ENCODE measurements at regions not wholly inside any gene's neighbourhood (a gene's known extent, or its start where the extent isn't known, plus 50 kb on each side); places are given as distances from the start of the nearest gene placed in this dataset.
"Not testable (repeated sequence)": the region's sequence is repeated elsewhere in the genome, so short reads cannot be mapped to it uniquely, and the experiment has no call there.

DNA sequence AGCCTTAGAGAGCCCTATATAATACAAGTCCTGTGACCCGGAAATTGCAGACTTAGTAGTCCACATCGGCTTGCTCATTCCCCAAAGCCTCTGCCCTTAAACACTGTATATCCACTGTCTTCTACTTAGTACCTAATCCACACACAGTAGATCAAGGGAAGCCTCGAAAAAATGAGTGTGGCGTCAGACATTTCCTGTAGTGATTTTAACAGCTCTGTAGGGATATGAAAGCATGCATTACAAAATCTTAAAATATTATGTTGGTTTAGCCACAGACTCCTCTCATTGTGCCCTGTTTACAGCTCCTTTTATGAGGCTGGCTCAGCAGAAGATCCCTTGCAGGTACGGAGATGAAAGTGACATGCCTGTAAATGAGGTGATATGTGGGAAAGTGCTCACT lies 416.3 kb downstream of the LIG4 start:
- H3K27ac ChIP-seq = no peak overlapping the region
- H3K4me3 ChIP-seq = no peak overlapping the region
- H3K9me3 ChIP-seq = no peaks in the 10 kb centered on the region
- H3K27me3 ChIP-seq = no peaks in the 10 kb centered on the region
- no peak for DNase-seq
- no peaks in the 10 kb centered on the region for H3K36me3 ChIP-seq
- intact Hi-C loops (cut with DNase I; ENCODE audit: low total_unique reads) = no loop called here
- H3K4me1 ChIP-seq = no peaks in the 10 kb centered on the region
- TF ChIP-seq, protein P1, sequence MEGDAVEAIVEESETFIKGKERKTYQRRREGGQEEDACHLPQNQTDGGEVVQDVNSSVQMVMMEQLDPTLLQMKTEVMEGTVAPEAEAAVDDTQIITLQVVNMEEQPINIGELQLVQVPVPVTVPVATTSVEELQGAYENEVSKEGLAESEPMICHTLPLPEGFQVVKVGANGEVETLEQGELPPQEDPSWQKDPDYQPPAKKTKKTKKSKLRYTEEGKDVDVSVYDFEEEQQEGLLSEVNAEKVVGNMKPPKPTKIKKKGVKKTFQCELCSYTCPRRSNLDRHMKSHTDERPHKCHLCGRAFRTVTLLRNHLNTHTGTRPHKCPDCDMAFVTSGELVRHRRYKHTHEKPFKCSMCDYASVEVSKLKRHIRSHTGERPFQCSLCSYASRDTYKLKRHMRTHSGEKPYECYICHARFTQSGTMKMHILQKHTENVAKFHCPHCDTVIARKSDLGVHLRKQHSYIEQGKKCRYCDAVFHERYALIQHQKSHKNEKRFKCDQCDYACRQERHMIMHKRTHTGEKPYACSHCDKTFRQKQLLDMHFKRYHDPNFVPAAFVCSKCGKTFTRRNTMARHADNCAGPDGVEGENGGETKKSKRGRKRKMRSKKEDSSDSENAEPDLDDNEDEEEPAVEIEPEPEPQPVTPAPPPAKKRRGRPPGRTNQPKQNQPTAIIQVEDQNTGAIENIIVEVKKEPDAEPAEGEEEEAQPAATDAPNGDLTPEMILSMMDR (IDR thresholded peaks at IDR 0.05) = no peak
- no peak for TF ChIP-seq POLR2A (IDR thresholded peaks at IDR 0.05)

DNA sequence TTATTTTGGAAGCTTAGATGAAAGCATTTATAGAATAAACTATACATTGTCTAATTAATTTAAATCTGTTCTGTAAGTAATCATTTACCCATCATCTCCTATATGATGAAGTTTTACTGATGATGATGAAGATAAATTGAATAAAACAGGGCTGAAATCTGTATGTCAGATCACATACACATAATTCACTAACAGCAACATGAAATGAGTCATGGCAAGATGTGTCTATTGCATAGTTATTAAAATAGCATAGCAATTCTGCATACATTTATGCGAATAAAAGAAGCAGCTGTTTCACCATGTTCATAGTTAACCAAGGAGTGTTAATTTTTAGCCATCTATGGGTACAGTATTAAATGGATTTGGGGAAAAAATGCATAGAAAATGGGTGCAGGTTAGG lies 424.9 kb downstream of the LIG4 start:
- Histone ChIP-seq H3K4me3 (no peak overlapping the region), H3K9me3 (no peaks in the 10 kb centered on the region), H3K4me1 (no peaks in the 10 kb centered on the region), H3K36me3 (no peaks in the 10 kb centered on the region), H3K27ac (no peak overlapping the region), H3K27me3 (no peaks in the 10 kb centered on the region)
- TF ChIP-seq POLR2A (IDR thresholded peaks at IDR 0.05) = no peak
- TF ChIP-seq, protein P1 (IDR thresholded peaks at IDR 0.05) = no peak
- DNase-seq = no peak
- intact Hi-C loops (cut with DNase I; ENCODE audit: low total_unique reads) = no loop called here

DNA sequence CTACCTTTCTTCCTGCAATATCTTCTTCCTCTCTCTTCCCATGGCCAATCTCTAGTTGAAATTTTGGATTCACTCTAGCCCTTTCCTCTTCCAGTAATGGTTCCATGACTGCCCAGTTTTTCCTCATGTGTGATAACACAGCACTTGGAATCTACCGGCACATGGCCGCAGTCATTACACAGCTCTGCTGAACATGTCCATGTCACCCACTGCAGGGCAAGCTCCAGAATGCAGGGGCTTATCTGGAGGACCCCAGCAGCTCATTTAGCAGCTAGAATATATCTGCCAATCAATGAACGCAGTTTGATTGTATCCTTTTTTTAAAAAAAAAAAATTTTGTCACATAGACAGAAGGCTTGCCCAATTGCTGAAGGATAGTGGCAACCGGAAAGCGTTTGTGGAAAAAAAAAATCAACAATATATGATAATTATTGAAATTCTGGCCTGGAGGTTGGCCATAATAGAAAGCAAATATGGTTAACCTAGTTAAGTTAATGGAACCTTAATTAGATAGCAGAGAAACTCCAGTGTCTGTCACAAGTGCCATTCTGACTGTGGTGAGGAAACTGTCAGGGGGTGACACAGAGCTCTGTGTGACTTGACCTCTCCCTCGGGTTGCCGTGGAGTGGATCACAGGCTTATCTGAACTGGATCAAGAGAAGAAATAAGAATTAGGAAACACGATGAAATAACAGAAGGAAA lies 426.7 kb downstream of the LIG4 start:
- Histone ChIP-seq H3K36me3 (no peaks in the 10 kb centered on the region), H3K27me3 (no peaks in the 10 kb centered on the region), H3K27ac (no peak overlapping the region), H3K9me3 (no peaks in the 10 kb centered on the region), H3K4me3 (no peak overlapping the region), H3K4me1 (no peaks in the 10 kb centered on the region)
- intact Hi-C loops (cut with DNase I; ENCODE audit: low total_unique reads) = no loop called here
- TF ChIP-seq, protein P1 (IDR thresholded peaks at IDR 0.05) = no peak
- TF ChIP-seq POLR2A (IDR thresholded peaks at IDR 0.05) = no peak
- no peak for DNase-seq

DNA sequence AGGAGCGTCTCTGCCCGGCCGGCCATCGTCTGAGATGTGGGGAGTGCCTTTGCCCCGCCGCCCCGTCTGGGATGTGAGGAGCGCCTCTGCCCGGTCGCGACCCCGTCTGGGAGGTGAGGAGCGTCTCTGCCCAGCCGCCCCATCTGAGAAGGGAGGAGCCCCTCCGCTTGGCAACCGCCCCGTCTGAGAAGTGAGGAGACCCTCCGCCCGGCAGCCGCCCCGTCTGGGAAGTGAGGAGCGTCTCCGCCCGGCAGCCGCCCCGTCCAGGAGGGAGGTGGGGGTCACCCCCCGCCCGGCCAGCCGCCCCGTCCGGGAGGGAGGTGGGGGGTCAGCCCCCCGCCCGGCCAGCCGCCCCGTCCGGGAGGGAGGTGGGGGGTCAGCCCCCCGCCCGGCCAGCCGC lies 432.7 kb downstream of the LIG4 start:
- DNase-seq; intact Hi-C loops (cut with DNase I; ENCODE audit: low total_unique reads): not testable (repeated sequence)

DNA sequence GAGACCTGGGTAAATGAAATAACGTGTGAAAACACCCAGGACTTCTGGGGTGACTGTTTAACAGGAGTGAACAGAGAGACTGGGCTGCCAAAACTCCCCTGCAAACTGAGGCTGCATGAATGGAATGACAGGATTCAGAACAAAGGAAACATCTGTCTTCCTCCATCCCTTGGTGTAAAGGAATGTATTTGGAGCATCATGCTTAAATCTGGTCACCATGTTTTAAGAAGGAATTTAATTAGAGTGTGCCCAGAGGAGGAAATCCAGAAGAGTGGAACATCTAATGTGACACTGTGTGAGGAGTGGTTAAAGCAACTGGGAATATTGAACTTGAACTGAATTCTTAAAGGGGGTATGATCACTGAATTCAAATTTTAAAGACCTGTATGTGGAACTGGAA lies 437.2 kb downstream of the LIG4 start:
- DNase-seq = no peak
- intact Hi-C loops (cut with DNase I; ENCODE audit: low total_unique reads) = no loop called here
- H3K36me3 ChIP-seq = no peaks in the 10 kb centered on the region
- no peaks in the 10 kb centered on the region for H3K4me1 ChIP-seq
- no peak overlapping the region for H3K27ac ChIP-seq
- H3K4me3 ChIP-seq = no peak overlapping the region
- no peak for TF ChIP-seq POLR2A (IDR thresholded peaks at IDR 0.05)
- TF ChIP-seq, protein P1 (IDR thresholded peaks at IDR 0.05) = no peak
- H3K27me3 ChIP-seq = no peaks in the 10 kb centered on the region
- H3K9me3 ChIP-seq = no peaks in the 10 kb centered on the region

More for the DNA sequence above, 432.7 kb downstream of the LIG4 start:
- H3K27ac ChIP-seq, H3K36me3 ChIP-seq, H3K9me3 ChIP-seq, H3K4me1 ChIP-seq, H3K27me3 ChIP-seq, H3K4me3 ChIP-seq: not testable (repeated sequence)

DNA sequence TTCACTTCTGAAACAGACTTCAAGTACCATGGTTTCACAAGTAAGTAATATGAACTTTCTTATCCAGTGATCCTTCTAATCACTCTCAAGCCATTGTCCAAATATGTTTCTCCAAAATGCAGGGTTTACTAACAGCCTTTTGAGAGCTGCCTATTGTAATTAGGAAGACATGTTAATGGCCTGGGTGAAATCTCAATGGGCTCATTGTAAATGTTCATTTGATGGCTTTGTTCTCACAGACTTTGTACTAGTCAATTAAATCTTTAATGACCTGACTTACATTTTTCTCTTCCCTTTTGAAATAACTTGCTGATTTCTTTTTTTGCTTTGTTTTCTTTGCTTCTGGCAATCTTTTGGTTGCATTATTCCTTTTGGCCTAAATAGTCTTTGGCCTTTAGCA lies 444.8 kb downstream of the LIG4 start:
- Histone ChIP-seq H3K4me1 (no peaks in the 10 kb centered on the region), H3K36me3 (no peaks in the 10 kb centered on the region), H3K4me3 (no peak overlapping the region), H3K27ac (no peak overlapping the region), H3K9me3 (no peaks in the 10 kb centered on the region), H3K27me3 (no peaks in the 10 kb centered on the region)
- TF ChIP-seq POLR2A (IDR thresholded peaks at IDR 0.05) = no peak
- TF ChIP-seq, protein P1 (IDR thresholded peaks at IDR 0.05) = no peak
- no peak for DNase-seq
- intact Hi-C loops (cut with DNase I; ENCODE audit: low total_unique reads) = no loop called here
